ENCODE measurements at regions not wholly inside any gene's neighbourhood (a gene's known extent, or its start where the extent isn't known, plus 50 kb on each side); places are given as distances from the start of the nearest gene placed in this dataset.
"Not testable (repeated sequence)": the region's sequence is repeated elsewhere in the genome, so short reads cannot be mapped to it uniquely, and the experiment has no call there.

GRCh38 chr1:214095896-214096295 lies 108.1 kb downstream of the PROX1 start:
- H3K4me1 ChIP-seq; H3K27ac ChIP-seq (replicated peaks in 1 of 4); intact Hi-C loops (cut with DNase I); DNase-seq (ENCODE audit: extremely low spot score); H3K27me3 ChIP-seq; H3K4me3 ChIP-seq; H3K36me3 ChIP-seq; H3K9me3 ChIP-seq: not testable (repeated sequence)

- no peaks in the 10 kb centered on the region for H3K27me3 ChIP-seq
- H3K27ac ChIP-seq (replicated peaks in 1 of 4): no peak overlapping the region
- TF ChIP-seq EP300 (IDR thresholded peaks at IDR 0.05) (no peak), CTCF (IDR thresholded peaks at IDR 0.05) (no peak), POLR2AphosphoS5 (IDR thresholded peaks at IDR 0.05) (no peak), POLR2A (IDR thresholded peaks at IDR 0.05; ENCODE audit: low read depth) (no peak)
- no peaks in the 10 kb centered on the region for H3K4me1 ChIP-seq
- WGBS: 57% methylated on average over 2 of the region's 2 CpGs
- no peaks in the 10 kb centered on the region for H3K36me3 ChIP-seq
- no peak for DNase-seq (ENCODE audit: extremely low spot score)
- H3K4me3 ChIP-seq: no peak overlapping the region
- intact Hi-C loops (cut with DNase I): no loop called here
- peaks cover 0 to 9% (median 3%) of the 10 kb centered on the region in 4 donors for H3K9me3 ChIP-seq
These were observed 113.5 kb downstream of the PROX1 start for GRCh38 chr1:214101246-214101645.

- H3K4me1 ChIP-seq: peaks cover 0 to under 1% (median 0%) of the 10 kb centered on the region in 4 donors
- DNase-seq (ENCODE audit: extremely low spot score): no peak
- no peak overlapping the region for H3K27ac ChIP-seq (replicated peaks in 1 of 4)
- WGBS: 90% methylated on average over 3 of the region's 3 CpGs
- no peak overlapping the region for H3K4me3 ChIP-seq
- H3K9me3 ChIP-seq: peaks cover 0 to 9% (median 3%) of the 10 kb centered on the region in 4 donors
- no peaks in the 10 kb centered on the region for H3K36me3 ChIP-seq
- intact Hi-C loops (cut with DNase I): no loop called here
- TF ChIP-seq CTCF (IDR thresholded peaks at IDR 0.05): no peak
- no peak for TF ChIP-seq EP300 (IDR thresholded peaks at IDR 0.05)
- TF ChIP-seq POLR2A (IDR thresholded peaks at IDR 0.05; ENCODE audit: low read depth): no peak
- no peak for TF ChIP-seq POLR2AphosphoS5 (IDR thresholded peaks at IDR 0.05)
- peaks cover 0 to under 1% (median 0%) of the 10 kb centered on the region in 4 donors for H3K27me3 ChIP-seq
These were observed 114.1 kb downstream of the PROX1 start for GRCh38 chr1:214101828-214102227.

GRCh38 chr1:214102907-214103306 lies 115.1 kb downstream of the PROX1 start:
- TF ChIP-seq POLR2A (IDR thresholded peaks at IDR 0.05; ENCODE audit: low read depth) (no peak), POLR2AphosphoS5 (IDR thresholded peaks at IDR 0.05) (no peak), CTCF (IDR thresholded peaks at IDR 0.05) (no peak)
- WGBS: 52% methylated on average over 2 of the region's 2 CpGs
- no peak for DNase-seq (ENCODE audit: extremely low spot score)
- H3K27ac ChIP-seq (replicated peaks in 1 of 4): no peak overlapping the region
- no peaks in the 10 kb centered on the region for H3K36me3 ChIP-seq
- H3K27me3 ChIP-seq: peaks cover 0 to 11% (median 0%) of the 10 kb centered on the region in 4 donors
- H3K4me1 ChIP-seq: peaks cover 0 to 8% (median 3%) of the 10 kb centered on the region in 4 donors
- H3K9me3 ChIP-seq: peaks cover 0 to 9% (median 3%) of the 10 kb centered on the region in 4 donors
- intact Hi-C loops (cut with DNase I): no loop called here
- no peak overlapping the region for H3K4me3 ChIP-seq

- H3K36me3 ChIP-seq: no peaks in the 10 kb centered on the region
- no peak for DNase-seq (ENCODE audit: extremely low spot score)
- H3K4me1 ChIP-seq: peaks cover 0 to 10% (median 4%) of the 10 kb centered on the region in 4 donors
- no peak overlapping the region for H3K4me3 ChIP-seq
- no peak for TF ChIP-seq POLR2AphosphoS5 (IDR thresholded peaks at IDR 0.05)
- TF ChIP-seq CTCF (IDR thresholded peaks at IDR 0.05): no peak
- TF ChIP-seq EP300 (IDR thresholded peaks at IDR 0.05): no peak
- no peak for TF ChIP-seq POLR2A (IDR thresholded peaks at IDR 0.05; ENCODE audit: low read depth)
- peaks cover 0 to 13% (median 0%) of the 10 kb centered on the region in 4 donors for H3K27me3 ChIP-seq
- no peak overlapping the region for H3K27ac ChIP-seq (replicated peaks in 1 of 4)
- intact Hi-C loops (cut with DNase I): no loop called here
- WGBS: 88% methylated on average over 2 of the region's 2 CpGs
- H3K9me3 ChIP-seq: peaks cover 0 to 9% (median 3%) of the 10 kb centered on the region in 4 donors
These were observed 116.0 kb downstream of the PROX1 start for GRCh38 chr1:214103778-214104177.

Data from esophagus muscularis mucosa (tissue), 4 donors.